ENCODE measurements at regions not wholly inside any gene's neighbourhood (a gene's known extent, or its start where the extent isn't known, plus 50 kb on each side); places are given as distances from the start of the nearest gene placed in this dataset.

- POLR2A ChIA-PET (ENCODE audit: unreplicated experiment), result no interaction called here
Measured at GRCh38 chr12:3398196-3398789, 92.7 kb upstream of the PRMT8 start.

More at GRCh38 chr12:3398196-3398789, 92.7 kb upstream of the PRMT8 start:
- Histone ChIP-seq H3K56ac (ENCODE audit: extremely low read depth, insufficient read depth, low read length) (no peak overlapping the region), H3K23ac (ENCODE audit: low read depth, low read length) (no peak overlapping the region), H4K91ac (ENCODE audit: insufficient read depth, low read depth, low read length) (no peak overlapping the region), H2BK5ac (ENCODE audit: low read depth, low read length, poor library complexity, severe bottlenecking) (no peak overlapping the region), H3K4me3 (ENCODE audit: insufficient read depth, low read depth, low read length) (no peak overlapping the region), H3K9me3 (ENCODE audit: control insufficient read depth, insufficient read depth, low read length) (no peaks in the 10 kb centered on the region), H2AK9ac (replicated peaks; ENCODE audit: low read depth, low read length, poor library complexity) (no peak overlapping the region), H3K18ac (ENCODE audit: low read depth, low read length) (no peak overlapping the region), H3K4ac (ENCODE audit: low read depth, low read length) (no peak overlapping the region), H2AK5ac (ENCODE audit: low read depth, low read length) (no peak overlapping the region), H2AFZ (replicated peaks; ENCODE audit: low read length, poor library complexity) (no peak overlapping the region), H3K36me3 (ENCODE audit: control insufficient read depth, insufficient read depth, low read length) (no peaks in the 10 kb centered on the region), H2BK20ac (ENCODE audit: low read depth, low read length) (no peak overlapping the region), H4K8ac (ENCODE audit: low read depth in 2 of 2, low read length in 2 of 2) (no peak overlapping the region), H3K9ac (ENCODE audit: low read depth, low read length) (no peak overlapping the region), H3K4me2 (ENCODE audit: low read depth, low read length) (no peak overlapping the region), H4K5ac (ENCODE audit: low read depth, low read length) (no peak overlapping the region), H3K14ac (replicated peaks; ENCODE audit: low read depth, low read length) (no peak overlapping the region), H3K4me1 (ENCODE audit: control insufficient read depth, insufficient read depth, low read length) (no peaks in the 10 kb centered on the region), H3K27me3 (ENCODE audit: control insufficient read depth, insufficient read depth, low read length) (no peaks in the 10 kb centered on the region; the same call in 1 of the 2 replicates), H4K20me1 (ENCODE audit: insufficient read depth, low read length) (no peaks in the 10 kb centered on the region), H3K9me1 (ENCODE audit: insufficient read depth, low read length) (no peaks in the 10 kb centered on the region), H2BK15ac (ENCODE audit: low read depth, low read length) (no peak overlapping the region), H2BK120ac (ENCODE audit: low read depth, low read length) (no peak overlapping the region), H3K79me1 (ENCODE audit: low read depth in 1 of 2, low read length in 2 of 2) (no peaks in the 10 kb centered on the region), H3K27ac (ENCODE audit: insufficient read depth, low read length) (no peak overlapping the region)
- no peak for DNase-seq
- BruUV-seq (replicated peaks), result no TSS peak
- CTCF ChIA-PET, result no interaction called here
- TF ChIP-seq CEBPB (IDR thresholded peaks at IDR 0.05; ENCODE audit: low read depth, low read length), result no peak
- no peak for TF ChIP-seq MAZ (IDR thresholded peaks at IDR 0.05; ENCODE audit: borderline replicate concordance, low read depth, low read length)
- no peak for TF ChIP-seq RAD21 (IDR thresholded peaks at IDR 0.05; ENCODE audit: low read length)
- no peak for TF ChIP-seq CHD1 (IDR thresholded peaks at IDR 0.05; ENCODE audit: low read depth, low read length)
- TF ChIP-seq RFX5 (IDR thresholded peaks at IDR 0.05; ENCODE audit: low read depth, low read length), result no peak
- no peak for TF ChIP-seq SMC3 (IDR thresholded peaks at IDR 0.05; ENCODE audit: low read depth, low read length)
- TF ChIP-seq, protein P1, sequence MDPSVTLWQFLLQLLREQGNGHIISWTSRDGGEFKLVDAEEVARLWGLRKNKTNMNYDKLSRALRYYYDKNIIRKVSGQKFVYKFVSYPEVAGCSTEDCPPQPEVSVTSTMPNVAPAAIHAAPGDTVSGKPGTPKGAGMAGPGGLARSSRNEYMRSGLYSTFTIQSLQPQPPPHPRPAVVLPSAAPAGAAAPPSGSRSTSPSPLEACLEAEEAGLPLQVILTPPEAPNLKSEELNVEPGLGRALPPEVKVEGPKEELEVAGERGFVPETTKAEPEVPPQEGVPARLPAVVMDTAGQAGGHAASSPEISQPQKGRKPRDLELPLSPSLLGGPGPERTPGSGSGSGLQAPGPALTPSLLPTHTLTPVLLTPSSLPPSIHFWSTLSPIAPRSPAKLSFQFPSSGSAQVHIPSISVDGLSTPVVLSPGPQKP (IDR thresholded peaks at IDR 0.05; ENCODE audit: borderline replicate concordance, low read depth, low read length), result no peak
- TF ChIP-seq FOS (IDR thresholded peaks at IDR 0.05; ENCODE audit: low read depth, low read length), result no peak
- no peak for TF ChIP-seq MAFK (IDR thresholded peaks at IDR 0.05; ENCODE audit: low read depth, low read length)
- TF ChIP-seq BHLHE40 (IDR thresholded peaks at IDR 0.05; ENCODE audit: low read depth, low read length), result no peak
- no peak for TF ChIP-seq MXI1 (IDR thresholded peaks at IDR 0.05; ENCODE audit: borderline replicate concordance, low read depth, low read length)
- no peak for TF ChIP-seq NFE2L2 (IDR thresholded peaks at IDR 0.05; ENCODE audit: low read depth, low read length)
- no peak for TF ChIP-seq USF2 (IDR thresholded peaks at IDR 0.05; ENCODE audit: low read depth, low read length)
- no peak for TF ChIP-seq RCOR1 (IDR thresholded peaks at IDR 0.05; ENCODE audit: insufficient replicate concordance, low read length)
- TF ChIP-seq POLR2A (IDR thresholded peaks at IDR 0.05; ENCODE audit: low read depth, low read length), result no peak
- dilution Hi-C loops (cut with HindIII; ENCODE audit: low sequenced_read_pairs, unreplicated experiment) (no loop called here), in situ Hi-C loops (cut with MboI; ENCODE audit: low sequenced_read_pairs) (no loop called here), intact Hi-C loops (cut with micrococcal nuclease) (no loop called here)
- 70% methylated on average over 2 of the region's 6 CpGs; no CpG with 5 or more reads in 1 of the 2 experiments for whole genome bisulfite sequencing, 2 experiments (ENCODE audit: extremely low coverage in 2 of 2, insufficient read length in 1 of 2)
- ATAC-seq (ENCODE audit: low read depth), result no peak

All from IMR-90 (cell line).